Ishikawa (cell line): ENCODE measurements at regions not wholly inside any gene's neighbourhood (a gene's known extent, or its start where the extent isn't known, plus 50 kb on each side); places are given as distances from the start of the nearest gene placed in this dataset.

Experiments
- CREB1 ChIP-seq: IDR thresholded peaks from 2 replicates; pipeline ENCODE4 v1.6.1; 2012; ENCODE audit warnings: low read depth
- FOXM1 ChIP-seq: IDR thresholded peaks from 2 replicates; pipeline ENCODE4 v1.6.1; 2012; ENCODE audit warnings: low read depth, borderline replicate concordance
- MAX ChIP-seq: IDR thresholded peaks from 2 replicates; pipeline ENCODE4 v1.6.1; 2012
- NFIC ChIP-seq: IDR thresholded peaks from 2 replicates; pipeline ENCODE4 v1.6.1; 2012
- RAD21 ChIP-seq: IDR thresholded peaks from 2 replicates; pipeline ENCODE4 v1.6.1; 2012; ENCODE audit warnings: low read depth
- TCF12 ChIP-seq: IDR thresholded peaks from 2 replicates; pipeline ENCODE4 v1.6.1; 2012; ENCODE audit warnings: low read depth
- TEAD4 ChIP-seq: IDR thresholded peaks from 2 replicates; pipeline ENCODE4 v1.6.1; 2012
- YY1 ChIP-seq: IDR thresholded peaks from 2 replicates; pipeline ENCODE4 v1.6.1; 2012; ENCODE audit warnings: low read depth
- TF ChIP-seq, protein P1 (sequence below): IDR thresholded peaks from 2 replicates; pipeline ENCODE4 v1.6.1; 2012

DNA sequence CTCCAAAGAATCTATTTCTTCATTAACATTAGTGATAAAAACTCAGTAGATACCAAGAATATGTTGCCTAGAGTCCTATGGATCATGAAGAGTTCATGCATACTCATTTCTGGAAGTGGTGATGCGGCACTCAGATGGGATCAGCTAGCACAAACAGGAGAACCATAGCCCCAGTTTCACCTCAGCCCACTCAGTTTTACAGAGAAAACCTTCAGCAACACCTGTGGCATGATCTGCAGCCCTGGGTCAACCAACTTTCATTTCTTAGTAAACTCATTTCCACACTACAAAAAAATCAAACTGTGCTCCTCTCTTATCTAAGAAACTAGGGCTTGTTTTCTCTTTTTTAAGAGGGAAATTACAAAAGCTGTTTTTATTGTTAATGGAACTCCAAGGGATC lies 569.4 kb downstream of the CCDC85A start:
- TF ChIP-seq RAD21 = no peak
- no peak for TF ChIP-seq MAX
- TF ChIP-seq, protein P1, sequence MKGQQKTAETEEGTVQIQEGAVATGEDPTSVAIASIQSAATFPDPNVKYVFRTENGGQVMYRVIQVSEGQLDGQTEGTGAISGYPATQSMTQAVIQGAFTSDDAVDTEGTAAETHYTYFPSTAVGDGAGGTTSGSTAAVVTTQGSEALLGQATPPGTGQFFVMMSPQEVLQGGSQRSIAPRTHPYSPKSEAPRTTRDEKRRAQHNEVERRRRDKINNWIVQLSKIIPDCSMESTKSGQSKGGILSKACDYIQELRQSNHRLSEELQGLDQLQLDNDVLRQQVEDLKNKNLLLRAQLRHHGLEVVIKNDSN = no peak
- no peak for TF ChIP-seq FOXM1
- no peak for TF ChIP-seq CREB1
- TF ChIP-seq TEAD4 = no peak
- TF ChIP-seq NFIC = no peak
- no peak for TF ChIP-seq TCF12
- TF ChIP-seq YY1 = no peak
